GM19025 (cell line): ENCODE measurements at regions not wholly inside any gene's neighbourhood (a gene's known extent, or its start where the extent isn't known, plus 50 kb on each side); places are given as distances from the start of the nearest gene placed in this dataset.
"Not testable (repeated sequence)": the region's sequence is repeated elsewhere in the genome, so short reads cannot be mapped to it uniquely, and the experiment has no call there.

Experiments
- ATAC-seq: cut with Tn5 transposase; IDR thresholded peaks from one replicate; pipeline ENCODE4 v1.9.1; 2021; ENCODE audit warnings: mild to moderate bottlenecking, low read depth, moderate library complexity; ENCODE audit not compliant: unreplicated experiment

- no peak for ATAC-seq
Measured at GRCh38 chr2:160583146-160583535, 89.5 kb upstream of the RBMS1 start.

GRCh38 chr2:160583813-160584537, 90.4 kb upstream of the RBMS1 start:
- ATAC-seq = no peak

- ATAC-seq = no peak
Measured at GRCh38 chr2:160584972-160585494, 91.4 kb upstream of the RBMS1 start.

- ATAC-seq = no peak
Measured at GRCh38 chr2:160590664-160591063, 97.1 kb upstream of the RBMS1 start.

GRCh38 chr2:160592401-160592800, 98.8 kb upstream of the RBMS1 start:
- ATAC-seq = no peak

- no peak for ATAC-seq
Measured at GRCh38 chr2:160592993-160593392, 99.4 kb upstream of the RBMS1 start.

- no peak for ATAC-seq
Measured at GRCh38 chr2:160596441-160596840, 102.8 kb upstream of the RBMS1 start.

DNA sequence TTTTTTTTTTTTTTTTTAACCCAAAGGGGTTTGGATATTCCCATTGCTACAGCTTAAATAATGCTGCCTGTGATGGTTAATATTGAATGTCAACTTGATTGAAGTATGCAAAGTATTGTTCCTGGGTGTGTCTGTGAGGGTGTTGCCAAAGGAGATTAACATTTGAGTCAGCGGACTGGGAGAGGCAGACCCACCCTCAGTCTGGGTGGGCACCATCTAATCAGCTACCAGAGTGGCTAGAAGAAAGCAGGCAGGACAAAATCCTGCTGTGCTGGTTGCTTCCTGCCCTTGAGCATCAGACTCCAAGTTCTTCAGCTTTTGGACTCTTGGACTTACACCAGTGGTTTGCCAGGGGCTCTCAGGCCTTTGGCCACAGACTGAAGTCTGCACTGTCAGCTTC, 106.8 kb upstream of the RBMS1 start:
- not testable (repeated sequence) for ATAC-seq

GRCh38 chr2:160602073-160602472, 108.5 kb upstream of the RBMS1 start:
- ATAC-seq = no peak

GRCh38 chr2:160603771-160604510, 110.3 kb upstream of the RBMS1 start:
- no peak for ATAC-seq

- ATAC-seq = no peak
Measured at GRCh38 chr2:160606341-160606740, 112.7 kb upstream of the RBMS1 start.

- no peak for ATAC-seq
Measured at GRCh38 chr2:160608599-160608998, 115.0 kb upstream of the RBMS1 start.

DNA sequence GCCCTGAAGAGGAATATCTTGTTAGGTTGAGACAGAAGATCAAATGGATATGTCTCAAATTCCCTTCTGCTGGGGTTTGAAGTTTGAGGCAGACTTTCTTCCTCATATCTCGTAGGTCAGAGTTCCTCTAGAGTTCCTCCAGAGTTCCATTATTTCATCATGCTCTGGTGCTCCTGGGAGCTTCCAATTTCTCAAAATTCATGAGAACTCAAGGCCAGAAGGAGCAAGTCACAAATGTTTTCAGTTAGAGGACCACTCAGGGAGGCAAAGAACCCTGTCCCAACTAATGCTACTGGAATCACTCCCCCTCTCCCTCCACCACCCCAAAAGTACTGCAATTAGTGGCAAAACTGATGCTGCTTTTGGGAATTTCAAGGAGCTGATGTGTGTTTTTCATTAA, 115.7 kb upstream of the RBMS1 start:
- ATAC-seq = no peak

DNA sequence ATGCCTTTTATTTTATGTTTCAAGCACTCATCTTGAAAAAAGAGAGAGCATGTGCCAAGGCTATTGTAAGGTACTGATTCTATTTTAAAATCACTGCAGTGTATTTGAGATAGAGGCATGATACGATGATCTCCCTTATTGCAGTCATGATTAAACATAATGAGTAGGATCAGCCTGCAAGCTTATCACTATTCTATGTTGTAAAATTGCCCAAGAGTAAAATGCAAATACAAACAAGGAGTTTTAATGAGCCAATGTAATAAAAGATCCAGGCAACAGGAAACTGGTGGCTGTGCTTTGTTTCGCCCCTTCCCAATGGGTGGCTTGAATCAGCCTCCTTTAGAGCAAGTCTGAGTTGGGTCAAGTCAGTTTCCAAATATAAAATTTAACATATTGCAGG, 116.4 kb upstream of the RBMS1 start:
- ATAC-seq = no peak

DNA sequence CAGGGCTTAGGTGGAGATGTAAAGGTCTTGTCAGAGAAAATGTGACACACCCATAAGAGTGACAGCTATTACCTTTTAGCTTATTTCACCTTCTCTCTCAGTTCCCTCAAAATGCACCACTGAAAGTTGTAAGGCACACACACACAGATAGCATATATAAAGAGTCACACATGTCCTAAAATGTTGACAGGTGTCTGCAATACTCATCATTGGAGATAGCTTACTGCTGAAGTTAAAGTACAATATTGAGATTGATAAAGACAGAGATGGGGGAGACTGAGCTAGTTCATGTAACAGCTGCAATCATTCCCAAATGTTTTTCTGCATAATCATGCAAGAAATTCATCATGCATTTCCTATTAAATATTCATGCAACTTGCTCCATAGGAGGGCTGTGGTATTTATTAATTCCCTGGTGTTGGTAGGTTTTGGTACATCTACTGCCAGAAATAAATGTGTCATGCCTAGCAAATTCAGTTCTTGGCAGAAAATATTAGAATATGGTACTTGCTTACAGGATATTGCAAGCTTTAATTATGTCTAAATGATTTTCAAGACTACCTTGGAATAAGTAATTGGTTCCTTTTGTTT, 118.8 kb upstream of the RBMS1 start:
- no peak for ATAC-seq

DNA sequence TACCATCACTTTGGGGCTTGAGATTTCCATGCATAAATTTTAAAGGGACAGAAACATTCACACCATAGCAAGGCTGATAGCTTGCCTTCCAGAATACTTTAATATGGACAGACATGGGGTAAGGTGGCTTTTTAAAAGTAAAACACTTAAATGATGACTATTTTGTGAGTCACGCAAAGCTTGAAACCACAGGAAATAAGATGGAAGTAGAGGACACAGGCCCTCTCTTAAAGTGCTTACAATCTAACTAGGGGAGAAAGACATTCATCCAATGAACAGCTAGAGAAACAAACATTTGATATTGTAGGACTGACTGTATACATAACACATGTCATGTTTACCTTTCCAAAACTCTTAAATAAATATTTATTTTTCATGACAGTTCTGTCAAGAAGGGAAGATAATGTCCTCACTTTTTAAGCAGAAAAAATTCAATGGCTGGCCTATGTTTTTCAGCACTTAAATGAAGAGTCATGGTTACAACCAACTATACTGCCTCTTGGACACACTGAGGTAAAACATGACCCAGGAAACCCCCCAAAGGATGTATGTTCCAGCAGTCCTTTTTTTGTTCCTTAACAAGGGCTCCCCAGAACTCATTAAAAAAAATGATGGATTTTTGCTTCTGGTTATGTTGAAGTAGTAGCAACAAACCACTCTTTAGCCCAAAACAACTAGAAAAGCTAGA, 120.0 kb upstream of the RBMS1 start:
- ATAC-seq = no peak

- no peak for ATAC-seq
Measured at GRCh38 chr2:160614391-160614790, 120.8 kb upstream of the RBMS1 start.

DNA sequence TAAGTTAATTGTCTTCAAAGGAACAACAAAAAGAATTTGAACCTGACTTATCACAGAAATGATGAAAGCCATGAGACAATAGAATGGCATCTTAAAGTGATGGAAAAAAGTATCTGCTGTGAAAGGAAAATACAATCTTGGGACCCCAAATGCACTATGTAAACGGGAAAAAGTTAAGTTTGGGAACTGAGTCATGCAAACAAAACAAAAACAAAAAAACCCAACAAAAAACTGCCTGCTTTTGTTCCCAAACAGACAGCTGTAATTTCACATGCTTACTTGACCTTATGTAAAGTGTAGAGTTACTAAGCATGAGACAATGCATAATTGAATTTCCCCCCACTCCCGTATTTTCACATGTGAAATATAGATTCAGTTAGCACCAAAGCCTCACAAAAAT, 122.1 kb upstream of the RBMS1 start:
- ATAC-seq = no peak

GRCh38 chr2:160616149-160616548, 122.5 kb upstream of the RBMS1 start:
- ATAC-seq = no peak

- ATAC-seq = no peak
Measured at GRCh38 chr2:160621748-160622147, 128.1 kb upstream of the RBMS1 start.
